ENCODE measurements at regions not wholly inside any gene's neighbourhood (a gene's known extent, or its start where the extent isn't known, plus 50 kb on each side); places are given as distances from the start of the nearest gene placed in this dataset.

DNA sequence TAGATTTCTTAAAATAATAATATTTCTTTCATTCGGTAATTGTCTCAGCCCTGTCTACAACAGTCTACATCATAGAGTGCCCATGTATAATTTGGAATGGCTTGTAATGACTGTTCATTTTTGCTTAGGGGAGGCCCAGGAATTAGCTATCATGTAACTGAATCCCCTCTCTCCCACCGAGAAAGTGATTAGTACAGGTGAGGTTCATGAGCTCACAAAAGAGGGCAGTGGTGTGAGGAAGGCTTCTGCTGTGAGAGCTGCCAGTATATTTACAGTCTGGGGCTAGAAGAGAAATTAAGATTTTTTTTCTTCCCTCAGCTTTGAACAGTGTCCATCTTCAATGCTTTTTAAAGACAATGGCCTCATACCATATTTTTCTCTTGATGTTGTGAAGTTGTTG is 340.7 kb downstream of the ADGRL2 start:
- no peak for TF ChIP-seq POLR2A (IDR thresholded peaks at IDR 0.05)
- TF ChIP-seq, protein P1, sequence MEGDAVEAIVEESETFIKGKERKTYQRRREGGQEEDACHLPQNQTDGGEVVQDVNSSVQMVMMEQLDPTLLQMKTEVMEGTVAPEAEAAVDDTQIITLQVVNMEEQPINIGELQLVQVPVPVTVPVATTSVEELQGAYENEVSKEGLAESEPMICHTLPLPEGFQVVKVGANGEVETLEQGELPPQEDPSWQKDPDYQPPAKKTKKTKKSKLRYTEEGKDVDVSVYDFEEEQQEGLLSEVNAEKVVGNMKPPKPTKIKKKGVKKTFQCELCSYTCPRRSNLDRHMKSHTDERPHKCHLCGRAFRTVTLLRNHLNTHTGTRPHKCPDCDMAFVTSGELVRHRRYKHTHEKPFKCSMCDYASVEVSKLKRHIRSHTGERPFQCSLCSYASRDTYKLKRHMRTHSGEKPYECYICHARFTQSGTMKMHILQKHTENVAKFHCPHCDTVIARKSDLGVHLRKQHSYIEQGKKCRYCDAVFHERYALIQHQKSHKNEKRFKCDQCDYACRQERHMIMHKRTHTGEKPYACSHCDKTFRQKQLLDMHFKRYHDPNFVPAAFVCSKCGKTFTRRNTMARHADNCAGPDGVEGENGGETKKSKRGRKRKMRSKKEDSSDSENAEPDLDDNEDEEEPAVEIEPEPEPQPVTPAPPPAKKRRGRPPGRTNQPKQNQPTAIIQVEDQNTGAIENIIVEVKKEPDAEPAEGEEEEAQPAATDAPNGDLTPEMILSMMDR (IDR thresholded peaks at IDR 0.05): no peak
